PC-3 (cell line): ENCODE measurements at regions not wholly inside any gene's neighbourhood (a gene's known extent, or its start where the extent isn't known, plus 50 kb on each side); places are given as distances from the start of the nearest gene placed in this dataset.

Experiments used
- ATAC-seq: fragments of 200-7000 bp; cut with Tn5 transposase; 2 replicates; pipeline ENCODE4 v1.9.1; 2020; ENCODE audit warnings: mild to moderate bottlenecking, moderate library complexity
- BruUV-seq: library from RNA; stranded (reverse); fragments of 400-500 nt; replicated peaks from 2 replicates; lab custom pipeline; 2021; lab: Mats Ljungman, UMichigan
- CTCF ChIA-PET: fragments of 300-600 bp; sonication (Branson Sonifier 250); formaldehyde crosslinking; loops from one replicate; lab custom pipeline; 2022; ENCODE audit warnings: antibody characterized with exemption; lab: Charles Lee
- POLR2A ChIA-PET: fragments of 300-600 bp; sonication (Branson Sonifier 250); formaldehyde crosslinking; loops from one replicate; lab custom pipeline; 2022; ENCODE audit warnings: antibody characterized with exemption; ENCODE audit not compliant: unreplicated experiment; lab: Charles Lee
- DNase-seq: peaks from one replicate; pipeline ENCODE4 v3.0.0-alpha.2; 2015
- H2AFZ ChIP-seq: fragments of 300-600 bp; sonication (generic); 2 replicates; pipeline ENCODE4 v1.6.0; 2016; ENCODE audit warnings: antibody characterized with exemption, low read length
- H3F3A ChIP-seq: fragments of 300-600 bp; sonication (generic); one replicate; pipeline ENCODE4 v1.6.0; 2017; ENCODE audit warnings: antibody characterized with exemption, low read length, control low read depth, mild to moderate bottlenecking; ENCODE audit not compliant: unreplicated experiment
- H3K27ac ChIP-seq: fragments of 300-600 bp; sonication (generic); 2 replicates; pipeline ENCODE4 v1.5.1; 2016; ENCODE audit warnings: mild to moderate bottlenecking, low read length
- H3K27me3 ChIP-seq: fragments of 300-600 bp; sonication (generic); 2 replicates; pipeline ENCODE4 v1.6.1; 2016; ENCODE audit warnings: low read length, mixed read lengths
- H3K36me3 ChIP-seq: fragments of 300-600 bp; sonication (generic); 2 replicates; pipeline ENCODE4 v1.6.1; 2016; ENCODE audit warnings: low read depth, mixed run types, low read length, mixed read lengths
- H3K4me1 ChIP-seq: fragments of 300-600 bp; sonication (generic); 2 replicates; pipeline ENCODE4 v1.5.1; 2016; ENCODE audit warnings: low read length; ENCODE audit not compliant: insufficient read depth
- H3K4me2 ChIP-seq: fragments of 300-600 bp; sonication (generic); 2 replicates; pipeline ENCODE4 v1.6.0; 2016; ENCODE audit warnings: low read length
- H3K4me3 ChIP-seq: fragments of 300-600 bp; sonication (generic); 2 replicates; pipeline ENCODE4 v1.5.1; 2016; ENCODE audit warnings: mild to moderate bottlenecking, low read length, mixed read lengths
- H3K79me2 ChIP-seq: fragments of 300-600 bp; sonication (generic); 2 replicates; pipeline ENCODE4 v1.6.1; 2017; ENCODE audit warnings: low read length, mixed read lengths
- H3K9ac ChIP-seq: fragments of 300-600 bp; sonication (generic); 2 replicates; pipeline ENCODE4 v1.6.0; 2016; ENCODE audit warnings: mild to moderate bottlenecking, low read length
- H3K9me2 ChIP-seq: fragments of 300-600 bp; sonication (generic); replicated peaks from 2 replicates; pipeline ENCODE4 v1.6.1; 2016; ENCODE audit warnings: mixed run types, low read length, mixed read lengths
- H3K9me3 ChIP-seq: fragments of 300-600 bp; sonication (generic); 2 replicates; pipeline ENCODE4 v1.6.1; 2016; ENCODE audit warnings: low read length, mixed read lengths
- H4K20me1 ChIP-seq: fragments of 300-600 bp; sonication (generic); 2 replicates; pipeline ENCODE4 v1.6.1; 2016; ENCODE audit warnings: low read length, mixed read lengths
- CTCF ChIP-seq: fragments of 300-600 bp; sonication (generic); conservative IDR thresholded peaks from 2 replicates; pipeline ENCODE4 v1.5.1; 2017; ENCODE audit warnings: antibody characterized with exemption, low read depth, mild to moderate bottlenecking, low read length
- EZH2 ChIP-seq: fragments of 300-600 bp; sonication (generic); IDR thresholded peaks from one replicate; pipeline ENCODE4 v1.6.1; 2017; ENCODE audit warnings: antibody characterized with exemption, mild to moderate bottlenecking, low read length; ENCODE audit not compliant: unreplicated experiment
- EZH2phosphoT487 ChIP-seq: fragments of 300-600 bp; sonication (generic); IDR thresholded peaks from 2 replicates; pipeline ENCODE4 v1.6.1; 2018; ENCODE audit warnings: mild to moderate bottlenecking, antibody characterized with exemption, low read length, borderline replicate concordance
- intact Hi-C: fragments of 100-400 bp; cut with micrococcal nuclease; formaldehyde crosslinking; loops from 2 replicates; pipeline ENCODE4 v1.9.0; 2023

DNA sequence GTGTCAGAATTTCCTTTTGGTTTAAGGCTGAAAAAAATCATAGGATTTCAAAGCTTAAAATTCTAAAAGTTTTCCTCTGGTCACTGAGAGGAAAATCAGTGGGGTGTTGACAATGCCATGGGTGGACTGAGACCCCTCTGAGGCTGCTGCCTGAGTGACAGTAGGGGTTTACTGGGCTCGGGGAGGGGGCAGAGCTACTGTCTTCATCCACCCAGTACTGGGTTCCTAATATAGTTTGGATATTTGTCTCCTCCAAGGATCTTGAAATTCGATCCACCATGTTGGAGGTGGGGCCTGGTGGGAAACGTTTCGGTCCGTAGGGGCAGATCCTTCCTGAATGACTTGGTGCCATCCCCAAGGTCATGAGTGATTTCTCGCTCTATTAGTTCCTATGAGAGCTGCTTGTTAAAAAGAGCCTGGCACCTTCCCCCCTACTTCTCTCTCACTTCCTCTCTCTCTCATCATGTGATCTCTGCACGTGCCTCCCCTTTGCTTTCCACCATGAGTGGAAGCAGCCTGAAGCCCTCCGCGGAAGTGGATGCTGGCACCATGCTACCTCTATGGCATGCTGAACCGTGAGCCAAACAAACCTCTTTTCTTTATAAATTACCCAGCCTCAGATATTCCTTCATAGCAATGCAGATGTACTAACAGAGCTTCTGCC lies 72.3 kb downstream of the MAP10 start:
- no peaks in the 10 kb centered on the region for H4K20me1 ChIP-seq
- no TSS peak for BruUV-seq
- CTCF ChIA-PET: no interaction called here
- no peak overlapping the region for H3K4me3 ChIP-seq
- no peak overlapping the region for H3K27ac ChIP-seq
- POLR2A ChIA-PET: no interaction called here
- H3K9me2 ChIP-seq: no peaks in the 10 kb centered on the region
- intact Hi-C loops: no loop called here
- H3K36me3 ChIP-seq: no peaks in the 10 kb centered on the region
- no peaks in the 10 kb centered on the region for H3K9me3 ChIP-seq
- no peak overlapping the region for H3K9ac ChIP-seq
- H3K27me3 ChIP-seq: no peaks in the 10 kb centered on the region
- no peaks in the 10 kb centered on the region for H3F3A ChIP-seq
- H3K4me1 ChIP-seq: no peaks in the 10 kb centered on the region
- ATAC-seq (no peak), DNase-seq (no peak)
- no peak for TF ChIP-seq EZH2phosphoT487
- TF ChIP-seq CTCF: no peak
- no peak for TF ChIP-seq EZH2
- no peak overlapping the region for H3K4me2 ChIP-seq
- no peak overlapping the region for H2AFZ ChIP-seq
- no peaks in the 10 kb centered on the region for H3K79me2 ChIP-seq

DNA sequence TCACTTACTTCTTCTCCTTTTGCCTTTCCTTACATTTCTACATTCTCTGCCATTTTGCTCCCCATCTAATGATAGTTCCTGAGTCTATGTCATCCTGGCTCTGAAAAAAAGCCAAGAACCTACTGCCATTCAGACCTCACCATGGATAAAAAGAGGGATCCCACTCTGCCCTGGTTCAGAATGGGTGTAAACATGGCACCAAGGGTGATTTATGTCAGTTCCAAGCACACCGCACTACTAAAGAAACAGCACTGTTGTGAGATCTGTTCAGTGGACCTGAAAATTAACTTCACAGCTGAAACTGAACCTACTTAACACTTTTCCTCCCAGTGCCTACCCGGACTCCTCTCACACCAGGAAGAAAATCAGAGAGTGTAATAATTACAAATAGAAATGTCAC lies 72.3 kb upstream of the NTPCR start:
- Histone ChIP-seq H2AFZ (no peak overlapping the region), H3K4me3 (no peak overlapping the region), H3F3A (no peaks in the 10 kb centered on the region), H3K27me3 (no peaks in the 10 kb centered on the region), H4K20me1 (no peaks in the 10 kb centered on the region), H3K36me3 (no peaks in the 10 kb centered on the region), H3K9ac (no peak overlapping the region), H3K4me2 (no peak overlapping the region), H3K4me1 (no peaks in the 10 kb centered on the region), H3K9me2 (no peaks in the 10 kb centered on the region), H3K27ac (no peak overlapping the region), H3K79me2 (no peaks in the 10 kb centered on the region), H3K9me3 (no peaks in the 10 kb centered on the region)
- DNase-seq (no peak), ATAC-seq (no peak)
- CTCF ChIA-PET: no interaction called here
- BruUV-seq: no TSS peak
- intact Hi-C loops: no loop called here
- POLR2A ChIA-PET: no interaction called here
- no peak for TF ChIP-seq CTCF
- no peak for TF ChIP-seq EZH2
- TF ChIP-seq EZH2phosphoT487: no peak

GRCh38 chr1:232880354-232880753 lies 70.1 kb upstream of the NTPCR start:
- H3K9me2 ChIP-seq: no peaks in the 10 kb centered on the region
- no peak overlapping the region for H2AFZ ChIP-seq
- H3K79me2 ChIP-seq: no peaks in the 10 kb centered on the region
- H3K36me3 ChIP-seq: no peaks in the 10 kb centered on the region
- no peaks in the 10 kb centered on the region for H4K20me1 ChIP-seq
- no peaks in the 10 kb centered on the region for H3K27me3 ChIP-seq
- no peaks in the 10 kb centered on the region for H3K9me3 ChIP-seq
- ChIA-PET CTCF (interaction anchor here (0.5 to 0.6 kb wide), 2 partner anchors 8 to 227 kb away, joined by 3 read pairs; no protein-coding TSS in a partner anchor), POLR2A (interaction anchor here (0.5 kb wide), 1 partner anchor 142 kb away, joined by 5 read pairs; no protein-coding TSS in a partner anchor)
- H3K4me2 ChIP-seq: no peak overlapping the region
- no TSS peak for BruUV-seq
- ATAC-seq: peak; percentile 88
- H3K9ac ChIP-seq: no peak overlapping the region
- TF ChIP-seq CTCF: peak; percentile 92
- TF ChIP-seq EZH2phosphoT487: no peak
- no peaks in the 10 kb centered on the region for H3K4me1 ChIP-seq
- no peak overlapping the region for H3K4me3 ChIP-seq
- no peak overlapping the region for H3K27ac ChIP-seq
- DNase-seq: peak; percentile 60
- no peaks in the 10 kb centered on the region for H3F3A ChIP-seq
- intact Hi-C loops: no loop called here
